ENCODE measurements at regions not wholly inside any gene's neighbourhood (a gene's known extent, or its start where the extent isn't known, plus 50 kb on each side); places are given as distances from the start of the nearest gene placed in this dataset.

DNA sequence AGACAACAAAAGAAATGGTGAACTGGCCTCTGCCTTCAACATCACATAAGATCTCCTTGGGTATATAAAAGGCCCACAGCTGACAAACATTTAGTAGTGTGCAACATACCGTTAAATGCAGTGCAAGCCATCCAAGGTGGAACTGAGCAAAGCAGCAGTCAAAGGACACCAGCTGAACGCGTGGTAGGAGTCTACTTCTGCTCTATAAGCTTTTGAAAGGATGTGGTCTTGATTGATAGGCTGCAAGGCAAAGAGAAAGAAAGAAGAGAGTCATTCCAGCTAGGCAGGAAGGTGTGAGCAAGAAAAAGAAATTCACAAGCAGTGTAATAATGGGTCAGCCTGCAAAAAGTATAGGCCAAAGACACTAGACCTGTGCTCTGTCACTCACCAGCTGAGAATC lies 356.3 kb downstream of the SATB2 start:
- CTCF ChIA-PET, result no interaction called here
- ATAC-seq (ENCODE audit: low read depth), result no peak
- no peak overlapping the region for H3K9ac ChIP-seq (ENCODE audit: low read length)

DNA sequence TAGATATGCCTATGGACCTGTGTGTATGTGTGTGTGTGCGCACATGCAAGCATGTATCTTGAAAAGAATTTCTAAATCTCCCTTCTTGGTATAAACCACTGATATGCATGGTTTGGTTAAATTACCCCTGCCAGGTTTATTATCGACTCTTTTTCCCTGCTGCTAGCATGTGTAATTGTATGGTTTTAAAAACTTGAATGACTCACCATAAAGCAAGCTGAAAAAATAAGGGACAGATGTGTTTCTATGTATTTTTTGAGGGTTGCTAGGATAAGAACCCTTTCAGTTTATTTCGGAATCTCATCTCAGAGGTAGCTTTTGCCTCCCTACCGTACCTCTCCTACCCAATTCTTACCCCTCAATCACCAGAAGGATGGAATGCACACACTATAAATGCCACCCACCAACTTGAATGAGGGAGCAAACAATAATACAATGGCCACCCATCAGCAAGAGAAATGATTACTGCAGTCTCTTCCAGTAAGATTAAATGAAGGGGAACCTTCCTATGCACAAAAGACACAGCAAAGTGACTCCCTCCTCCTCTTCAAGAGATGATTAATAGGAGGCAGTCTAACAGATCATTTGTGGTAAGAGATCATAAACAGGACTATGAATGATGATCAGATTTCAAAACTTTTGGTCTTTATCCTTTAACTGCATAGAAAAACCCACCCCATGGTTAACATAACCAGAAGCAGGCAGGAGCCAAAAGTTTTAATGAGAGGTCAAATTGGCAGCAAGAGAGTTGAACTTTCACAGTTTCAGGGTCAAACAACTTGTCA lies 357.2 kb downstream of the SATB2 start:
- no peaks in the 10 kb centered on the region for H4K20me1 ChIP-seq (ENCODE audit: control insufficient read depth, insufficient read depth, low read length, poor library complexity, severe bottlenecking)
- no peak overlapping the region for H2AFZ ChIP-seq (ENCODE audit: insufficient read depth, low read depth, low read length, poor library complexity, severe bottlenecking)
- Mint-ChIP-seq H3K27me3 (no peaks in the 10 kb centered on the region), H3K27ac (no peak overlapping the region), H3K9me3 (ENCODE audit: insufficient read depth) (no peaks in the 10 kb centered on the region), H3K4me3 (no peak overlapping the region), H3K4me1 (no peaks in the 10 kb centered on the region)
- intact Hi-C loops (cut with micrococcal nuclease), result no loop called here
- ChIA-PET CTCF (no interaction called here), POLR2A (no interaction called here)
- no peaks in the 10 kb centered on the region for H3K4me1 ChIP-seq (ENCODE audit: control insufficient read depth in 2 of 2, insufficient read depth in 2 of 2, low read length in 2 of 2)
- H3K9me3 ChIP-seq (ENCODE audit: control extremely low read depth in 1 of 3, control insufficient read depth in 2 of 3, insufficient read depth in 1 of 3, low read length in 2 of 3), result no peaks in the 10 kb centered on the region
- ATAC-seq (ENCODE audit: low read depth), result no peak
- 86% methylated on average over 1 of the region's 4 CpGs for WGBS (ENCODE audit: insufficient coverage)
- H3K9ac ChIP-seq (ENCODE audit: low read length), result no peak overlapping the region
- H3K27me3 ChIP-seq (replicated peaks in 1 of 4; ENCODE audit: control extremely low read depth in 1 of 4, control insufficient read depth in 3 of 4, insufficient read depth in 4 of 4, low read length in 3 of 4), result no peaks in the 10 kb centered on the region
- no peaks in the 10 kb centered on the region for H3K36me3 ChIP-seq (replicated peaks in 1 of 2; ENCODE audit: control extremely low read depth in 1 of 2, control insufficient read depth in 1 of 2, extremely low read depth in 1 of 2, insufficient read depth in 2 of 2, low read length in 1 of 2)
- H3K27ac ChIP-seq (ENCODE audit: low read length in 2 of 2), result no peak overlapping the region
- no peaks in the 10 kb centered on the region for H3K79me2 ChIP-seq (ENCODE audit: control insufficient read depth, insufficient read depth, low read length)
- TF ChIP-seq EZH2 (IDR thresholded peaks at IDR 0.05; ENCODE audit: borderline replicate concordance, insufficient read depth, low read depth, low read length, poor library complexity, severe bottlenecking), result no peak
- TF ChIP-seq, protein P1, sequence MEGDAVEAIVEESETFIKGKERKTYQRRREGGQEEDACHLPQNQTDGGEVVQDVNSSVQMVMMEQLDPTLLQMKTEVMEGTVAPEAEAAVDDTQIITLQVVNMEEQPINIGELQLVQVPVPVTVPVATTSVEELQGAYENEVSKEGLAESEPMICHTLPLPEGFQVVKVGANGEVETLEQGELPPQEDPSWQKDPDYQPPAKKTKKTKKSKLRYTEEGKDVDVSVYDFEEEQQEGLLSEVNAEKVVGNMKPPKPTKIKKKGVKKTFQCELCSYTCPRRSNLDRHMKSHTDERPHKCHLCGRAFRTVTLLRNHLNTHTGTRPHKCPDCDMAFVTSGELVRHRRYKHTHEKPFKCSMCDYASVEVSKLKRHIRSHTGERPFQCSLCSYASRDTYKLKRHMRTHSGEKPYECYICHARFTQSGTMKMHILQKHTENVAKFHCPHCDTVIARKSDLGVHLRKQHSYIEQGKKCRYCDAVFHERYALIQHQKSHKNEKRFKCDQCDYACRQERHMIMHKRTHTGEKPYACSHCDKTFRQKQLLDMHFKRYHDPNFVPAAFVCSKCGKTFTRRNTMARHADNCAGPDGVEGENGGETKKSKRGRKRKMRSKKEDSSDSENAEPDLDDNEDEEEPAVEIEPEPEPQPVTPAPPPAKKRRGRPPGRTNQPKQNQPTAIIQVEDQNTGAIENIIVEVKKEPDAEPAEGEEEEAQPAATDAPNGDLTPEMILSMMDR (IDR thresholded peaks at IDR 0.05), result no peak
- H3K4me3 ChIP-seq (ENCODE audit: control extremely low read depth in 1 of 5, extremely low read depth in 1 of 5, insufficient read depth in 1 of 5, low read depth in 2 of 5, low read length in 4 of 5), result no peak overlapping the region
- no peak overlapping the region for H3K4me2 ChIP-seq (replicated peaks; ENCODE audit: low read depth, low read length, poor library complexity, severe bottlenecking)
- DNase-seq, result no peak

More for the DNA sequence above, 356.3 kb downstream of the SATB2 start:
- Histone ChIP-seq H3K9me3 (ENCODE audit: control extremely low read depth in 1 of 3, control insufficient read depth in 2 of 3, insufficient read depth in 1 of 3, low read length in 2 of 3) (no peaks in the 10 kb centered on the region), H3K4me3 (ENCODE audit: control extremely low read depth in 1 of 5, extremely low read depth in 1 of 5, insufficient read depth in 1 of 5, low read depth in 2 of 5, low read length in 4 of 5) (no peak overlapping the region), H3K4me1 (ENCODE audit: control insufficient read depth in 2 of 2, insufficient read depth in 2 of 2, low read length in 2 of 2) (no peaks in the 10 kb centered on the region), H3K79me2 (ENCODE audit: control insufficient read depth, insufficient read depth, low read length) (no peaks in the 10 kb centered on the region), H2AFZ (ENCODE audit: insufficient read depth, low read depth, low read length, poor library complexity, severe bottlenecking) (no peak overlapping the region), H3K4me2 (replicated peaks; ENCODE audit: low read depth, low read length, poor library complexity, severe bottlenecking) (no peak overlapping the region), H4K20me1 (ENCODE audit: control insufficient read depth, insufficient read depth, low read length, poor library complexity, severe bottlenecking) (no peaks in the 10 kb centered on the region), H3K36me3 (replicated peaks in 1 of 2; ENCODE audit: control extremely low read depth in 1 of 2, control insufficient read depth in 1 of 2, extremely low read depth in 1 of 2, insufficient read depth in 2 of 2, low read length in 1 of 2) (no peaks in the 10 kb centered on the region), H3K27me3 (replicated peaks in 1 of 4; ENCODE audit: control extremely low read depth in 1 of 4, control insufficient read depth in 3 of 4, insufficient read depth in 4 of 4, low read length in 3 of 4) (no peaks in the 10 kb centered on the region), H3K27ac (ENCODE audit: low read length in 2 of 2) (no peak overlapping the region)
- TF ChIP-seq, protein P1 (IDR thresholded peaks at IDR 0.05), result no peak
- TF ChIP-seq EZH2 (IDR thresholded peaks at IDR 0.05; ENCODE audit: borderline replicate concordance, insufficient read depth, low read depth, low read length, poor library complexity, severe bottlenecking), result no peak
- intact Hi-C loops (cut with micrococcal nuclease), result no loop called here
- POLR2A ChIA-PET, result no interaction called here
- Mint-ChIP-seq H3K27me3 (no peaks in the 10 kb centered on the region), H3K4me1 (no peaks in the 10 kb centered on the region), H3K27ac (no peak overlapping the region), H3K4me3 (no peak overlapping the region), H3K9me3 (ENCODE audit: insufficient read depth) (no peaks in the 10 kb centered on the region)
- no peak for DNase-seq
- 88% methylated on average over 3 of the region's 3 CpGs for WGBS (ENCODE audit: insufficient coverage)
